GM06990 (cell line): ENCODE measurements at regions not wholly inside any gene's neighbourhood (a gene's known extent, or its start where the extent isn't known, plus 50 kb on each side); places are given as distances from the start of the nearest gene placed in this dataset.

Experiments
- DNase-seq: peaks from one replicate; pipeline ENCODE4 v3.0.0-alpha.2; 2011; ENCODE audit not compliant: insufficient read length; ENCODE audit errors: extremely low read depth
- H3K27me3 ChIP-seq: replicated peaks from 2 replicates; pipeline ENCODE4 v1.6.0; 2011; ENCODE audit warnings: low read length; ENCODE audit not compliant: control insufficient read depth, insufficient read depth
- H3K36me3 ChIP-seq: 2 replicates; pipeline ENCODE4 v1.5.1; 2011; ENCODE audit warnings: low read length; ENCODE audit not compliant: control insufficient read depth, insufficient read depth
- H3K4me3 ChIP-seq: replicated peaks from 2 replicates; pipeline ENCODE4 v1.5.1; 2011; ENCODE audit warnings: low read depth, mild to moderate bottlenecking, control low read depth, low read length
- TF ChIP-seq, protein P1 (sequence below): IDR thresholded peaks from 2 replicates; pipeline ENCODE4 v1.5.1; 2011; ENCODE audit warnings: low read length, control low read depth, mild to moderate bottlenecking, inconsistent platforms; ENCODE audit not compliant: insufficient read depth, poor library complexity, severe bottlenecking

DNA sequence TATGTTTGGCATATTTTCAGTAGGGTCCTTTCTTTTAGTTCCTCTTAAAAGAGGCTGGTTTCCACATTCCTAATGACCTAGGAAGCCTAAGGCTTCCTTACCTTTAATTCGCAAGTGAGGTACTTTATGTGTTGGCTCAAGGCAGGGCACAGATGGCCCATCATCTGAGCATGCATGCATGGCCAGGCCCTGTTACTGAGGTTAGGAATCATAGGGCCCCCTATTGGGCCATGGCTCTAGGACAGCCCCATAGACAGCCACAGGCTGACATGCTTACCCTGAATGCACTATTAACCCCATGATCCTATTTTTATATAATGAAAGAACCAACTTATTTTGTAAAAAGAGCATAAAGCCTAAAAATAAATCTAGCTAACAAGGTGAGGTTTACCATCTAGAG lies 271.4 kb downstream of the ELAVL2 start:
- no peaks in the 10 kb centered on the region for H3K36me3 ChIP-seq
- H3K27me3 ChIP-seq = no peaks in the 10 kb centered on the region
- DNase-seq = no peak
- TF ChIP-seq, protein P1, sequence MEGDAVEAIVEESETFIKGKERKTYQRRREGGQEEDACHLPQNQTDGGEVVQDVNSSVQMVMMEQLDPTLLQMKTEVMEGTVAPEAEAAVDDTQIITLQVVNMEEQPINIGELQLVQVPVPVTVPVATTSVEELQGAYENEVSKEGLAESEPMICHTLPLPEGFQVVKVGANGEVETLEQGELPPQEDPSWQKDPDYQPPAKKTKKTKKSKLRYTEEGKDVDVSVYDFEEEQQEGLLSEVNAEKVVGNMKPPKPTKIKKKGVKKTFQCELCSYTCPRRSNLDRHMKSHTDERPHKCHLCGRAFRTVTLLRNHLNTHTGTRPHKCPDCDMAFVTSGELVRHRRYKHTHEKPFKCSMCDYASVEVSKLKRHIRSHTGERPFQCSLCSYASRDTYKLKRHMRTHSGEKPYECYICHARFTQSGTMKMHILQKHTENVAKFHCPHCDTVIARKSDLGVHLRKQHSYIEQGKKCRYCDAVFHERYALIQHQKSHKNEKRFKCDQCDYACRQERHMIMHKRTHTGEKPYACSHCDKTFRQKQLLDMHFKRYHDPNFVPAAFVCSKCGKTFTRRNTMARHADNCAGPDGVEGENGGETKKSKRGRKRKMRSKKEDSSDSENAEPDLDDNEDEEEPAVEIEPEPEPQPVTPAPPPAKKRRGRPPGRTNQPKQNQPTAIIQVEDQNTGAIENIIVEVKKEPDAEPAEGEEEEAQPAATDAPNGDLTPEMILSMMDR = no peak
- no peak overlapping the region for H3K4me3 ChIP-seq

DNA sequence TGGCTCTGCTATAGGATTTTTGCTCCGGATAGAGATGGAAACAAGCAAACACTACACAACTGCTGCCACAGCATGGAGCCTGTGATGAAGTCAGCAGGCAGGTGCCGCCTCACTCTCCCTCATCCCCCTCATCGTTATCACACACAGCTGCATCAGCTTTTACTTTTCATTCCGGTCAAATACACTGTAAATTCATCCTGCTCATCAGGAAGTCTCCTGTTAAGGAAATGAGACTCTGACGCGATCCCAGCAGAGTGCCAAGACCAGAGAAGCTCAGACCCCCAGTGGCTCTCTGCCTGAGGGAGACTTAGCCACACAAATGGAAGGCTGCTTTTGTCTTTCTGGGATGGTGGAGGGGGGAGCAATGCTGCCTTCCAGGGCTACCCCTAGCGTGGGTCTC lies 270.2 kb downstream of the ELAVL2 start:
- no peaks in the 10 kb centered on the region for H3K27me3 ChIP-seq
- no peaks in the 10 kb centered on the region for H3K36me3 ChIP-seq
- TF ChIP-seq, protein P1 = no peak
- H3K4me3 ChIP-seq = no peak overlapping the region
- no peak for DNase-seq

DNA sequence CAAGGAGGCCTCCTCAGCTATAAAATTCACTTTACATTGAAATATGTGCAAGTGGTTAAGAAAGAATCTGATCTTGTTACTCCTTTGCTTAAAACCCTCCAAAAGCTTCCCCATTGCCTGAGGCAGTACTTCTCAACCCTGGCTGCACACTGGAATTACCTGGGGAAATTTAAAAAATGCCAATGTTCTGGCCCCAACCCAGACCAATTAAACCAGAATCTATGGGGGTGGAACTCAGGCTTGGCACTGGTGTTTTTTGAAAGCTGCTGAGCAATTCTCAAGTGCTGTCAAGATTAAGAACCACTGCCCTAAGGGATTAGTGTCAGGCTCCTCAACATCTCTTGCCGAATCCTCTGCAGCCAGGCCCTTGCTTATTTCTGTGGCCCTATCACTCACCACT lies 269.6 kb downstream of the ELAVL2 start:
- no peak overlapping the region for H3K4me3 ChIP-seq
- no peaks in the 10 kb centered on the region for H3K36me3 ChIP-seq
- TF ChIP-seq, protein P1 = no peak
- H3K27me3 ChIP-seq = no peaks in the 10 kb centered on the region
- DNase-seq = no peak

DNA sequence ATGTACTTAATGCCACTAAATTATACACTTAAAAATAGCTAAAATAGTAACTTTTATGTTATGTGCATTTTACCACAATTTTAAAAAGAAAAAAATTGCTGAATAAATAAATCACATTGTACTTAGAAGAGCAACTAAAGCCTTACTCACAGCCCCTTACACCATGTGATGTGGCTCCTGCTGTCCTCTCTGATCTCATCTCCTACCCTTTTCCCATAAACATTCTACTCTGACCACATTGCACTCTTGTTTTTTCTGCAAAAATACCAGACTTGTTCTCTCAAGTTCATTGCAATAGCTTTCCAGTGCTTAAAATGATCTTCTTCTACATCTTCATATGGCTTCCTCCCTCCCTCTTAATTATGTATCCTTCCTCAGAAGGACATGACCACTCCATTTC lies 268.4 kb downstream of the ELAVL2 start:
- no peaks in the 10 kb centered on the region for H3K36me3 ChIP-seq
- no peak overlapping the region for H3K4me3 ChIP-seq
- no peaks in the 10 kb centered on the region for H3K27me3 ChIP-seq
- TF ChIP-seq, protein P1 = no peak
- DNase-seq = no peak

DNA sequence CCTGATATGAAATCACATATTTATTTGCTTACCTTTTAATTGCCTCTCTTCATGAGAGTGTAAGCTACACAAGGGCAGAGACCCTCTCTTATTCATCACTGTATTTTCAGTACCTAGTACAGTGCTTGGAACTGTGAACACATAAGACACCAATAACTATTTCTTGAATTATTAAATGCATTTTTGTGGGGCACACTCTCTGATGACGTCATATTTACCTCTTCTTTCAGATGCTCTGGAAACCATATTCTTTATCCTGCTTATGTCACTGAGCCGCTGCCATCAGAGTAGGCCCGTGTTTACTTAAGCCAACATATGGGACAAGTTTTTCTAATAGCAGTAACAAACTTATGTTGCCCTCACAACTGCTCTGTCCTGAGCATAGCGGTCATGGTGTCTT lies 266.5 kb downstream of the ELAVL2 start:
- no peak for DNase-seq
- Histone ChIP-seq H3K4me3 (no peak overlapping the region), H3K27me3 (no peaks in the 10 kb centered on the region), H3K36me3 (no peaks in the 10 kb centered on the region)
- TF ChIP-seq, protein P1 = no peak

DNA sequence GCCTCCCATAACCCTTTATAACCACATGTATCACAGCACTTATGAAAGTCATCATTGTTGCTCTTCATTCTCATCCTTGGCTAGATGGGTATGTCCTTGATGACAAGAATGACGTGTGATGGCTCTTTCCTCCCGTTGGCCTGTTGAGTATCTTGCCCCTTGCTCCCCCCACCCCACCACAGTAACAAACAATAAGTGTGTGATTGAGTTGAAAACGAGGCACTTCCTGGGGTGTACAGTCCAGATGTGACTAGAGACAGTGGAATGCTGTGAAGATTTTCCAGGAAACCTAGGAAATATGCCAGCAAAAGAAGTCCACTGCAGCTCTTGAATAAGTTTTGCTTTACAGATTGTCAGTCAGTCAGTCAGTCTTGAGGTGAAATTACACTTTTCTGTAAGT lies 262.5 kb downstream of the ELAVL2 start:
- Histone ChIP-seq H3K36me3 (no peaks in the 10 kb centered on the region), H3K4me3 (no peak overlapping the region), H3K27me3 (no peaks in the 10 kb centered on the region)
- TF ChIP-seq, protein P1 = no peak
- no peak for DNase-seq
